Middle frontal gyrus (tissue), 1 donor: ENCODE measurements at regions not wholly inside any gene's neighbourhood (a gene's known extent, or its start where the extent isn't known, plus 50 kb on each side); places are given as distances from the start of the nearest gene placed in this dataset.

Experiments
- DNase-seq: peaks from one replicate; pipeline ENCODE4 v3.0.0-alpha.2; 2015; ENCODE audit warnings: low spot score; ENCODE audit errors: extremely low spot score

DNA sequence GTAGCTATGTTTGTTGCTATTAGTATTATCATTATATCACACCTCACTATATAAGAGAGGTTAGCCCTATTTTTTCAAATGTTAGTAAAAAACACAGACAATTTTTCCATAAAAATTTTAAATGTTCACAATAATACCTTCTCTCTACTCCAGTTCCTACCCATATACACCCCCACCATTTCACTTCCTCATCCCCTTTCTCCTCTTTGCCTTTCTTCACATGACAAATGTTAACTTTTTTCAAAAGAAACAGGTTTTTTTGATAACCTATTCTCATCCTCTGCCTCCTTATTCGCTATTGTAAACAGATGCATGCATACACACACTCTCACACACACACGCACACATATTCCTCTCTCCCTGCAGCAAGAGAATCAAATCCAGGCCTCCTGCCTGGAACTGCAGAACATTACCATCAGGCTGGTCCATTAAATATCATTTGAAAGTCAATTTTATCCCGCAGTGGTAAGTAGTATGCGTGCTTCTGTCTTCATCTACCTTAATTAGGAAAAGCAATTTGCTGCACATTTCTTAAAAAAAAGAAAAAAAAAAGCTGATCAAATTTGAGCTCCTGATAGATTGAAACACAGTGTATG is 55.5 kb downstream of the MID1IP1 start:
- DNase-seq: no peak

DNA sequence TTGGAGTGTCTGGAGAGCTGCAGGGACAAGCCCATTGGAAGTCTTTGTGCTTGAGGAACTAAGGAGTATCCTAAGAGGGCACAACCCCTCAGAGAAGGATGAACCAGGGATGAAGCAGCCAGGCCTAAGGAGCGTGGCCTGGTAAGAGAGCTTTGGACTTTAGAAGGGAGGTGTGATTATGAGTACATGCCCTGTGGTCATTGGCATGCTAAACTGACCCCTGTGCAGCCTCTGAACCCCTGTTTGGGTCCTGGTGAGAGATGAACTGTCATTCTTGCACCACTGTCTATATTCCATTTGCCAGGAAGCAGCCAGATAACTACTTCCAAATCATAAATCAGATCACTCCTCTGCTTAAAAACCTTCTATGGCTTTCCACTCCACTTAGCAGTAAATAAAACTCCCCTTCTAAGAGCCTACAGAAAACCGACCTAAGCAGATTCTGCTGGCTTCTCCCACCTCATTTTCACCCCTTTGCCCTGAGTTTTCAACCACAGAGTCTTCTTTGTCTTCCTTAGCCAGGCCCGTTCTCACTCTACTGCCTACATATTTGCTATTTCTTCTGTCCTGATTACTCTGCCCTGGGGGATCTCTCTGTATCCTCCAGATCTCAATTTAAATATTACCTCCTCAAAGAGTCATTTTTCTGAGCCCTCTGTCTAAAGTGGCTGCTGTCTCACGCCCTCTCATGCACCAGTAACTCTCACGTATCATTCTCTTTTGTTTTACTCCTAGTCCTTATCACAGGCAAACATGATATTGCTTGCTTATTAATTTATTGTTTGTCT is 56.7 kb downstream of the MID1IP1 start:
- DNase-seq: no peak

DNA sequence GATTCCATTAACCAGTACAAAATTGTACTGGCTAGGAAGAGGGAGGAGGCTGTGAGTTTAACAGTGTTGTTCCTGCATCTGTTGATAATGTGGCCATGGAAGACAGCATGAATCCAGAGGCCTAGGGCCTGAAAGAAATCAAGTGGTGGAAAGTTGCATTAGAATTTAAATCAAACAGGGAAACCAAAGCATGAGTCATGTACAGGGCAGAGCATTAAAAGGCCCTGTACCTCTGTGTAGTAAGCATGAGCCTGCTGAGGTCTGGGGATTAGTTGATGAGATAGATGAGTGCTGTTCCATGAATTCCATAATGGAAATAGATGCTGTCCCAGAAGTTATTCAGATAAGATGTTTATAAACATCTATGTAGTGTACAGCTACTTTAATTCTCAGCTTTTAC is 58.3 kb downstream of the MID1IP1 start:
- no peak for DNase-seq

DNA sequence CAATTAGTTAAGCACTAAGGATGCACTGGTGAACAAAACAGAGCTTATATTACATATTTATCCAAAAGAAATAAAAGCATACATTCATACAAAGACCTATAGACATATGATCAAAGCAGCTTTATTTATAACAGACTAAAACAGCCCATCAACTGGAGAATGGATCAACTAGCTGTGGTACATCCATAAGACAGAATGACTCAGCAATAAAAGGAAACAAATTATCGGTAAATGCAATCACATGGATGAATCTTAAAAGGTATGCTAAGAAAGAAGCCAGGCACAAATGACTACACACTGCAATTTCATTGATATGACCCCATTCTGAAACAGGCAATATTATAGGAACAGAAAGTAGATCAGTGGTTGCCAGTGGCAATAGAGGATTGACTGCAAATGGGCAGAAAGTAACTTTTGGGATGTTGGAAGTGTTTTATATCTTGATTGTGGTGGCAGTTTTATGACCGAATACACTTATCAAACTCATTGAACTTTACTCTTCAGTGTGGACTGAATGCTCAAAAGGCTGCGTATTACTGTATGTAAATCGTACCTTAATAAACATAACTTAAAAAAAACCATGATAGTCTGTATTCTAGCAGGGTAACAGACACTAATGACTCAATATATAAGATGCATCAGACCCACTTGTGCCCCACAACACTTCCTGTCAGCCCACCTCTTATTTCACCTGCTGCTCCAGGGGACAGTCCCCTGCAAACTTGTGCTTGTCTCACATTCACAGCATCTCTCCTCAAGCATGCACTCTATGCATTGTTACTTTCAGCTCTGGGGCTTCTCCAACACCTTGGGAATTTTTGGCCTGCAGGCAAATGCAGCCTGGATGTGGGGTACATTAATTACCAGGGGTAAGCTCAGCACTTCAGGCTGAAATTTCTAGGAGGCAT is 59.1 kb downstream of the MID1IP1 start:
- no peak for DNase-seq

DNA sequence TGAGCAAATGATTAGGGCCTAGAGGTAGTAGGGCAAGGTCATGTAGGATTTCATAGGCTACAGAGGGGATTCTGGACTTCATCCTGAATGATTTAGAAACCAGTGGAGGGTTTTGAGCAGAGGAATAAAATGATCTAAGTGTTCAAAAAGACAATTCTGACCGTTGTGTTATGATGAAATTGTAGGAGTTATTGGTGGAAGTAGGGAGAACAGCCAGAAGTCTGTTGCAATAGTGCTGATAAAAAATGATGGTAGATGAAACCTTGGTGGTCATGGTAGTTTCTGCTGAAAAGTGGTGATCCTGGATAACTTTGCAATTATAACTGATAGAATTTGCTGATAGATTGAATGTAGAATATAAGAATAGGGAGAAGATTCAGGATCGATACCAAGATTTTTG is 60.2 kb downstream of the MID1IP1 start:
- DNase-seq: no peak

DNA sequence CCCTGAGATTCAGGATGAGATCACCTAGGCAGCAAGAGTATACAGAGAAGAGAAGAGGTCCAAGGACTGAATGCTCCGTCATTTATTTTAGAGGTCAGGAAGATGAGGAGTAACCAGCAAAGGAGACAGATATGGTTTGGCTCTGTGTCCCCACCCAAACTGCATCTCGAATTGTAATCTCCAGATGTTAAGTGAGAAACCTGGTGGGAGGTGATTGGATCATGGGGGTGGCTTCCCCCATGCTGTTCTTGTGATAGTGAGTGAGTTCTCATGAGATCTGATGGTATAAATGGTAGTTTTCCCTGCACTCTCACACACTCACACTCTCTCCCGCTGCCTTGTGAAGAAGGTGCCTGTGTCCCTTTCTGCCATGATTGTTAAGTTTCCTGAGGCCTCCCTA is 60.8 kb downstream of the MID1IP1 start:
- no peak for DNase-seq

DNA sequence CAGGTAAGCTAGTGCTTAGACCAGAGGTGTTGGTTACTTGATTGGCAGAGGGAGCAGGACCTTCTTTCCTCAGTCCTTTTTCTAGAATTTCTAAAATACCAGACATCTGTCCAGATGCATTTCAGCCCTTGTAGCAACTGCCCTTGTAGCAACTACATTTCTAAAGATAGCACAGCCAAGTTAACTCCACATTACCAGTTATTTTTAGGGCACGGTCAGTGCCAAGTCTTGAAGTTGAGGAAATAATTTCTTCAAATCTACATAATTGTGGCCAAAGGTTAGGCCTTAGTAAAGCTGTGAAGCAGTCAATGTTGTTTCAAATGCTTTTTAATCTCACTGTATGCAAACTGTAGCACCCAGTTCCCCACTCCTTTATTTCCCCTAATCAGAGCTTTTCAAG is 62.9 kb downstream of the MID1IP1 start:
- DNase-seq: no peak

DNA sequence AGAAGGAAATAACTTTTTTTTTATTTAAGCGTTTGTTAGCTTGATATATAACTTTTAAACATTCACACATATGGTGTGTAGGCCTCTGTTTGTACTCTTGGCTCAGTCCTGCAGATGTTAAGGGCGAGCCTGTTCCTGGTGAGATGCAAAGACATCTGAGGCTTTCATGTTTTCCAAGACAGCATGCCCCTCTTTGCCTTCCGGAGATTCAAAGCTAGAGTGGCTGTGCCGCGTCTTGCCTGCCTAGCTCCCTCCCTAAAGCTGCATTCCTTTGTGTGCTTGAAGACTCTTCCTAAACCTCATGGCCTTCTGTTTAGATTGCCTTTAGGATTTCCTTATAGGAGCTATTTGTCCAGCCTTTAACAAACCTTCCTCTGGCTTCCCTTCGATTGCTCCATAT is 67.1 kb downstream of the MID1IP1 start:
- no peak for DNase-seq

DNA sequence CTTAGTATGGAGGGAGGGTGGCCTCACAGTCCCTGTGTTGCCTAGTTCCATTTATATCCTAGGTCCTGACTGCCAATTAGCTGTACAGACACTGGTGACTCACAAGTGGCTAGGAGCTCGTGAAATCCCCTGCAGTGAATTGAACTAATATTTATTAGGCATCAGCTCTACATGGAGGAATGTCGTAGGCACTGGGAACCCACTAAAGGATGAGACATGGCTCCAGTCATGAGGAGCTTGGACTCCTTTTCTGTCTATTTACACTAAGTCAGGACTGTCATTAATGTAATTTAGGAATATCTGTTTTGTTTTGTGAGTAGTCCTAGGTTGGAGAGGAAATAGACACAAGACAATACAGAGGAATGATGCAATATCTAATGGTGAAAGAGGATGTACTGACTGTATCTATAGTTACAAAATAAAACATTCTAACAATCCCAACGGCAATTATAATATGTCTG is 67.7 kb downstream of the MID1IP1 start:
- DNase-seq: no peak

DNA sequence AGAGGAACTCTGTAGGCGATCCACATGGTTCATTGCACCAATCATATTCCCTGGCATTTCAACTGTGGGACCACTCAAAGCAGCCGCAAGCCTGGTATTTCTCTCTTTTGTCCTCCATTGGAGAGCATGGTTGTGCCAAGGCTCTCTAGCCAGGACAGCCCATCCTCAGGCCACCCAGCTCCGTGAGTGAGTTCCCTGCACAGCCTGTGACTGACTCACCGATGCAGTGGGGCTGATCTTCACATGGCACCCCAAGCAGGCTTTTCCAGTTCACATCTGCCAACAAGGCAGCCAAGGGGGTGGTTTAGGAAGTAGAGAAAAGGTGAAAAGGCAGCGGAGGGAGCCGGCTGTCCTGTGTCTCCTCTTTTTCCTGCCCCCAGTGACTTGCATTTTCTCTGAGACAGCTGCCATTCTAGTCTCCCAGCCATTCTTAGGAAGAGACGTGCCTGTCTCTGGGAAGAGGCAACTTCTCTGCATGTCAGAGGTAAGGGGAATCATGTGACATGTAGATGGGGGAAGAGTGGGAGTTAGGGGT is 69.2 kb downstream of the MID1IP1 start:
- DNase-seq: no peak

DNA sequence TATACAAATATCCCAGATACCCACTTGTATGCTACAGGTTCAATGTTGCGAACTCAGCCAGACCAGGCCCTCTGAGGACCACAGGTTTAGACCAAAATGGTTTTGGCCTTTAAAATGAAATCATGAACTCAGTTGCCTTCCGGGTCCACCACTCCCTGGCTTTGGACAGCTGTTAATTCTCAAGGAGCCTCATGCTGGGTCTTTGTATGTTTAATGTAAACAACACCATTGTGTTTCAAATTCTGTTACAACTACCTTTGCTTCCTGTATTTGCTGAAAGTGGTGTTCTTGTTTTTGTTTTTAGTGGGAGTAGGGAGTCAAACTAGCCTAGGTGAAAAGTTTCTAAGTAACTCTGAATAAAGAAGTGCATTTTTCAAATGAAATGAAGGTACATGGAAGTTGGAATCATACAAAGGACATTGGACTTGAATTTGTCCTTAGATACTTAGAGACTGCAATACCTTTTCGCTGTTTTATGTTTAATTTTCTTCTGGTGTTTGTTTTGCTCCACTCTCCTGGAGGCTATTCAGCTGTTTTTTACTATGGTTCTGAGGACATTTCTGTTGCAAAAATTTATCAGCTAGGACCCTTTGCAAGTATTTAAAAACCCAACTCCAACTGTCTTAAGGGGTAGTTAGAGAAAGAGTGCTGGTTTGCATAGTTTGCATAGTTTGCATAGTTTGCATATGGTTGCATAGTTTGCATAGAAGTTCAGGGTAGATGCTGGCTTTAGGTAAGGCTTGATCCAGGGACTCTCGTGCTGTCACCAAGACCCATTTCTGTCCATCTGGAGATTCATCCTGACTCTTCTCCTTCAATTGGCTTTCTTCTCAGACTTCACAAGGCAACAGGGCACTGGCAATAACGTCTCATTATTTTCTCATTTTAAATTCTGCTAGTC is 70.1 kb downstream of the MID1IP1 start:
- DNase-seq: no peak

DNA sequence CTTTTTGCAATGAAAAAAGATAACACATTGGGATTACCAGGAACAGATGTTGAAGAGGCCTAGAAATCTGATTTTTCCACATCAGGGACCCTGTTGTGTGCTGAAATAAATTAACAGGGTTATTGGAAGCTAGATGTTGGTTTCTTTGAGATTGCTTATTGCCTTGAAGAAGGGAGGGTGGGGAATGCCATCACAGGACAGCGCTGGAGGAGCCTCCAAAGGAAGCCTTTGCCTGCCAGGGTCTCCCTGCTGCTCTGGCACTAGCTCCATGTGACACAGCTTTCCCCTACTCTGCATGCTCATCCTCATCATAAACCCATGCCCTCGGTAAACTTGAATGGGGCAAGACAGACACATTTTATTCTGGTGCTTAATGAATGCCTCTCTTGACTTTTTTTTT is 76.1 kb downstream of the MID1IP1 start:
- no peak for DNase-seq

DNA sequence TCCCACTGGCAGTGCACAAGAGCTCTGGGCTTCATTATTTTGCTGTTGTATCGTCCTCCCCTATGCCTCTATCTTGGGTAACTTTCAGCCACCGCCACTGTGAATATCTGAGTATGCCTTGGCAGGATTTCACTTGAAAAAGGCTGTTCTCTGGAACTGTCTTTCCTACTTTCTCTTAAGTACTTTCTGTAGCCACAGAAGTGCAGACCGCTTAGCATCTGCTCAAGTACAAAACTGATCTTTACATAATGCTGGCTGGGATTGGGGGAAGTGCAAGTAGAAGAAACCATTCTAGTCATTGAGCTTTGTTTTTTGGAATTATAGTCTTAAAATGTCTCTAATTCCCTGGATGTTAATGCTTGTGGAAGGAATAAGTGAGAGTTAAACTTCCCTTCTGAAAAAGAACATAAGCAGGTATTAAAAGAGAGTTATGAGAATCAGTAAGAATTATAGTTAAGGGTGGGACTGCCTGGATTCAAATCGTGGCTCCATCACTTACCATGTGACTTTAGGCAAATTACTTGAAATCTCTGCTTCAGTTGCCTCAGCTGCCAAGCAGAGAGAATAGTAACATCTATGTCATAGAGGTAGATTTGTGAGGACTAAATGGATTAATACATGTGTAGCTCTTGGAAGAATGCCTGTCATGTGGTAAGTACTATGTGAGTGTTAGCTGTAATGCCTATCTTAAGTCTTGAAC is 77.5 kb downstream of the MID1IP1 start:
- no peak for DNase-seq

DNA sequence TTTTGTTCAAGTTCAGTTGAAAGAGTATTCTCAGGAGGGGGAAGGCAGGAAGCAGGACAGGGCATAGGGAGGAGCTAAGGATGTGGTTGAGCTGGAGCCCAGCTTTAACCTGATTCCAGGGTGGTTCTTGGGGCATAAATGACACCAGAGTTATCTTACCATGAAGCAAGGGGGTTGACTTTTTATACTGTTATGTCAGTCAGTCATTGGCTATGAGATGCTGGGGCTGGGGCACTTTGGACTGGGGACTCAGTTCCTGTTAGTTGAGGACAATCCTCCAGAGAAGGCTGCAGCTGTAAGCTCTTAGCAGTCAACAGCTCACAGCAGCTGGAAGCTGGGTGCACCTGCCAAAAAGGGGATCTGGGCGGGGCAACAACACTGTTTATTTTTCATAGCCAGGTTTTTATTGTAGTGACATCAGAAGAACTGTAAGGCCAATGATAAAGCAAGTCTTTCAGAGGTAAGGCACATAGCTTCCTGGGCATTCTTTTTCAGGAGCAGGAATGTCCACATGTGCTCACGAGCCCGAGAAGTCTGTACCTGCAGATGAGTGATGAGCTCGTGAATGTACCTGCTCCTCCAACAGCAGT is 78.5 kb downstream of the MID1IP1 start:
- no peak for DNase-seq

DNA sequence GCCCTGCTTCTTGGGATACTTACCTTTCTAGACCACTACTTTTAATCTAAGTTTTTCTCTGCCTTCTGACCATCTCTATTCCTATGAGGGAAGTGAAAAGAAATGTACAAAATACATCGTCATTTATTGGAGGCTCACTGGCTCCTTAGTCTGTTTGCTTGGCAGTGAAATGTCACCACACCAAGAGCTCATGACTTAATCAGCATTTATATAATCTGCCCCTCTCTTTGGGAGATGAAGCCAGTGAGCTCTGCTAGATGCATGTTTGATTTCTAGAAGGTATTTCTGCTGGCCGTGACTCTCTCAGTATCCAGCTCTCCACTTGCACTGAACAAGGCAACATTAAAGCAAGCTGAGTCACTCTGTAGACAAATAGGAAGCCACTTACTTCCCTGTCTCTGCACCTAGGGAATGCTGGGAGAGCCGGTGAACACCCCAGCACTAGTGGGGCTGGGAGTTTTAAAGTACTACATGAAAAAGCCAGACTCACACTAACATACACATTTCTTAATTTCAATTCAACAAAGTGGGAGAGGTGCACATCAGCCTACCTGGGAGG is 79.1 kb downstream of the MID1IP1 start:
- DNase-seq: no peak

DNA sequence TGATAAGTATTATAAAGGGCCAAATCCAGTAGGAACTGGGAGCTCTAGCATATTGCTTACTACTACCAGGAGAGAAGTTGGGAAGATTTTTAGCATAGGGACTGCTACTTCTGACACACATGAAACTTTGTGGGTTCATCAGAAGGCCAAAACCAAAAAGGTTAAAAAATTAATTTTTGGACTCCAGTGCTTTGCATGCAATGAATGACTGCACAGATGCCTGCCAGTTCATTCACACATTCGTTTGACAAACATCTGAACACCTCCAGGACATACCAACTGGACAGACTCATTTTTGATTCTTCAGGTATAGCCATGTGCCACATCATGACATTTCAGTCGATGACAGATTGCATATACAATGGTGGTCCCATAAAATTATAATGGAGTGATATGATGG is 79.8 kb downstream of the MID1IP1 start:
- DNase-seq: no peak

DNA sequence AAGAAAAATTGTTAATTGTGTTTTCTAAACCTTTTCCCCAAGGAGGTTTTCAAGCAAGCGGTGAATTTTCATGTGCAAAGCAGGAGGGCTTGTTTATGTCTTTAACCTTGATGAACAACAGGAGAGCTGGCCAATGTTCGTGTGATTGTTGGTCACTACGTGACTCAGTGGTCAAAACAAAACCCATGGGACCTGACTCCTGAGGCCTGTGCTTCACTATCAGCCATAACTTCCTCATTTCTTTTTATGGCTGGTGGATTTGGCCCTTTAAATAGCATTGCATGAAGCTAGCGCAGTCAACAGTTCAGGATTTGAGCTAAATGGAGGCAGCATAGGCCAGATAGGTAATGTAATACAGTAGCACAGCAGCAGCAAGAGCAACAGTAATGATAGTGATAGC is 80.5 kb downstream of the MID1IP1 start:
- no peak for DNase-seq

DNA sequence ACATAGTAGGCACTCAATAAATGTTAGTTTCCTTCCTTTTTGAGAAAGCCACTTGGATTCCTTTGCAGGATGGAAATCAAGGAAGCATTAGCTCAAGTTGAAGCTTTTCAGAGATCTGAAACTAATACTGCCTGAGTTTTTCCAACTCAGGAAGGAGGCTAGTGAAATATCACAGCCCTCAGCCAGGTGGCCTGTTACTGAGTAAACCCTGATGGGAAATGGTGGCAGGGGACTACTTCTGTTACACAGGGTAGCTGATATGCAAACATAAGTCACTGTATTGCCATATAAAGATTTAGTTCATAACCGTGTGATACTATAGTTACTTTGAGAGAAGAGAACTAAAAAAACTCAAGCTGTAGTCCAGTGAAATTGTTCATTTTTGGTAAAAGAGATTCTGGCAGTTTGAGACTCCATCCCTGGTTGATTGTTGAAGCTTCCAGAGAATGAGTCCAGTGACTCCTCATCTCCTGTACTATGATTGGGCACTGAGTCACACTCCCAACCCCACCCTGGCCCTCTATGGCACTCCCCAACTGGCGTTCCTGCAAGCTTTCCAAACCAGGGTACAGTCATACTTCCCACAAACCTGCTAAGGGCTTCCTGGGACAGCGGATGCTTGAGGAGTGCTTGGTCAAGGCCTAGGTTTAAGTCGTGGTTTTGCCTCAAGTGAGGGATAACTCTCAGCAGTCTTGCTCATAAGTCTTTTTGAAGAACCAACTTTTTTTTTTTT is 81.8 kb downstream of the MID1IP1 start:
- DNase-seq: no peak

DNA sequence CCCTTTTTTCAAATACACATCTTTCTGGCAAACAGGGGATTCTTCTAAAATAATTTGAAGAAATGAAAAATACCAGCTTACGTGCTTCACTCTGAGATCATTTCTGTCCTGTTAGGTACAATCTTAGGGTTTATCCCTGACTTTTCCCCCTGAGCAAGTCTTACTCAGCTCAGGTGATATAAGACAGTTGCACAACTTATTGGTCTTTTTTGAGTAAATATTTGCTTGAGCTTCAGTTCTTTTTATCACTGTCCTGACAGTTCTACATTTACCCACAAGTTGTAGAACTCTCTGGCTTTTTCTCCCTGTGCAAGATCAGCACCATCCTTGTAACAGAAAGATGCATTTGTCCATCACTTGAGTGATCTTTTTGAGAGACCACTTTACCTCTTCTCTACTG is 84.9 kb downstream of the MID1IP1 start:
- no peak for DNase-seq
